GM23338 (cell line): ENCODE measurements at regions not wholly inside any gene's neighbourhood (a gene's known extent, or its start where the extent isn't known, plus 50 kb on each side); places are given as distances from the start of the nearest gene placed in this dataset.

Experiments
- ATAC-seq: fragments of 200-7000 bp; cut with Tn5 transposase; 3 replicates; pipeline ENCODE4 v1.9.1; 2020
- DNase-seq: peaks from one replicate; pipeline ENCODE4 v3.0.0-alpha.2; 2015; ENCODE audit warnings: low spot score
- H2AFZ ChIP-seq: fragments of 200-600 bp; sonication (generic); 2 replicates; pipeline ENCODE4 v1.8.0; 2016; ENCODE audit warnings: antibody characterized with exemption, mild to moderate bottlenecking, moderate library complexity
- H3F3A ChIP-seq: fragments of 200-600 bp; sonication (generic); replicated peaks from 2 replicates; pipeline ENCODE4 v1.8.0; 2017; ENCODE audit warnings: antibody characterized with exemption, mixed run types, low read depth
- H3K27ac ChIP-seq: fragments of 200-600 bp; sonication (generic); 2 replicates; pipeline ENCODE4 v1.6.1; 2016; ENCODE audit warnings: low read depth
- H3K27me3 ChIP-seq: fragments of 200-600 bp; sonication (generic); 2 replicates; pipeline ENCODE4 v1.8.0; 2016; ENCODE audit warnings: mild to moderate bottlenecking, mixed run types, moderate library complexity; ENCODE audit not compliant: insufficient read depth
- H3K36me3 ChIP-seq: fragments of 200-600 bp; sonication (generic); 2 replicates; pipeline ENCODE4 v1.8.0; 2016; ENCODE audit warnings: mild to moderate bottlenecking; ENCODE audit not compliant: insufficient read depth
- H3K4me1 ChIP-seq: fragments of 200-600 bp; sonication (generic); 2 replicates; pipeline ENCODE4 v1.8.0; 2016; ENCODE audit warnings: mild to moderate bottlenecking, moderate library complexity; ENCODE audit not compliant: insufficient read depth
- H3K4me2 ChIP-seq: fragments of 200-600 bp; sonication (generic); 2 replicates; pipeline ENCODE4 v1.7.1; 2017; ENCODE audit warnings: mixed run types
- H3K4me3 ChIP-seq: fragments of 200-600 bp; sonication (generic); 2 replicates; pipeline ENCODE4 v1.6.1; 2016; ENCODE audit warnings: mixed run types
- H3K79me2 ChIP-seq: fragments of 200-600 bp; sonication (generic); replicated peaks from 2 replicates; pipeline ENCODE4 v1.8.0; 2017; ENCODE audit warnings: mild to moderate bottlenecking; ENCODE audit not compliant: insufficient read depth
- H3K9me2 ChIP-seq: fragments of 200-600 bp; sonication (generic); 2 replicates; pipeline ENCODE4 v1.8.0; 2017; ENCODE audit not compliant: insufficient read depth
- H4K20me1 ChIP-seq: fragments of 200-600 bp; sonication (generic); replicated peaks from 2 replicates; pipeline ENCODE4 v1.8.0; 2017; ENCODE audit warnings: mild to moderate bottlenecking; ENCODE audit not compliant: insufficient read depth
- H3K27ac Mint-ChIP-seq: 2 replicates; pipeline ENCODE4 v1.8.0; 2020; ENCODE audit warnings: inconsistent platforms, mild to moderate bottlenecking, moderate library complexity, mixed read lengths
- H3K27me3 Mint-ChIP-seq: 3 replicates; pipeline ENCODE4 v1.8.0; 2022; ENCODE audit warnings: low read depth, mild to moderate bottlenecking, moderate library complexity, mixed read lengths, inconsistent platforms; ENCODE audit not compliant: insufficient read depth, poor library complexity
- H3K36me3 Mint-ChIP-seq: 3 replicates; pipeline ENCODE4 v1.8.0; 2021; ENCODE audit warnings: low read depth, mild to moderate bottlenecking, inconsistent platforms, moderate library complexity, mixed read lengths
- H3K4me1 Mint-ChIP-seq: 3 replicates; pipeline ENCODE4 v1.8.0; 2020; ENCODE audit warnings: mild to moderate bottlenecking, inconsistent platforms, mixed read lengths
- H3K4me3 Mint-ChIP-seq: 3 replicates; pipeline ENCODE4 v1.8.0; 2021; ENCODE audit warnings: moderate library complexity, mild to moderate bottlenecking, inconsistent platforms, mixed read lengths
- H3K9me3 Mint-ChIP-seq: 3 replicates; pipeline ENCODE4 v1.8.0; 2020; ENCODE audit warnings: moderate library complexity, mild to moderate bottlenecking, inconsistent platforms, mixed read lengths
- CREB1 ChIP-seq: fragments of 250-450 bp; sonication (Bioruptor Pico); IDR thresholded peaks from 2 replicates; pipeline ENCODE4 v1.5.0; 2020; ENCODE audit warnings: low read depth, mild to moderate bottlenecking, moderate library complexity
- CTCF ChIP-seq, 2 experiments: fragments of 200-600 bp in 1 of 2; sonication (generic) in 1 of 2; conservative IDR thresholded peaks; 2 replicates each; pipeline versions ENCODE4 v1.5.1 to v1.6.1; 2016 to 2017; ENCODE audit warnings: antibody characterized with exemption in 2 of 2, low read depth in 2 of 2, mild to moderate bottlenecking in 2 of 2, moderate library complexity in 1 of 2
- ETS1 ChIP-seq: IDR thresholded peaks from 2 replicates; pipeline ENCODE4 v1.6.1; 2016; ENCODE audit warnings: antibody characterized with exemption
- EZH2 ChIP-seq: fragments of 200-600 bp; sonication (generic); IDR thresholded peaks from one replicate; pipeline ENCODE4 v1.8.0; 2017; ENCODE audit warnings: antibody characterized with exemption, mild to moderate bottlenecking, low read depth; ENCODE audit not compliant: unreplicated experiment
- EZH2phosphoT487 ChIP-seq: fragments of 200-600 bp; sonication (generic); IDR thresholded peaks from one replicate; pipeline ENCODE4 v1.8.1; 2018; ENCODE audit warnings: antibody characterized with exemption; ENCODE audit not compliant: unreplicated experiment
- JUNB ChIP-seq: IDR thresholded peaks from one replicate; pipeline ENCODE4 v1.6.1; 2016; ENCODE audit warnings: antibody characterized with exemption; ENCODE audit not compliant: unreplicated experiment
- NANOG ChIP-seq: IDR thresholded peaks from 2 replicates; pipeline ENCODE4 v1.6.1; 2016; ENCODE audit warnings: antibody characterized with exemption, borderline replicate concordance
- POLR2AphosphoS5 ChIP-seq: IDR thresholded peaks from 2 replicates; pipeline ENCODE4 v1.6.1; 2016; ENCODE audit warnings: antibody characterized with exemption, low read depth
- REST ChIP-seq: IDR thresholded peaks from one replicate; pipeline ENCODE4 v1.6.1; 2018; ENCODE audit warnings: antibody characterized with exemption; ENCODE audit not compliant: unreplicated experiment
- STAT1 ChIP-seq: IDR thresholded peaks from one replicate; pipeline ENCODE4 v1.6.1; 2016; ENCODE audit warnings: antibody characterized with exemption; ENCODE audit not compliant: unreplicated experiment
- ZNF114 ChIP-seq: fragments of 250-450 bp; sonication (Bioruptor Pico); IDR thresholded peaks from 2 replicates; pipeline ENCODE4 v1.5.0; 2020; ENCODE audit warnings: mild to moderate bottlenecking, moderate library complexity
- ZNF331 ChIP-seq: fragments of 250-450 bp; sonication (Bioruptor Pico); IDR thresholded peaks from 2 replicates; pipeline ENCODE4 v1.5.0; 2020; ENCODE audit warnings: low read depth, mild to moderate bottlenecking, moderate library complexity

- ATAC-seq = no peak
- H3K27ac ChIP-seq = no peak overlapping the region
- H3K79me2 ChIP-seq = no peaks in the 10 kb centered on the region
- Mint-ChIP-seq H3K27ac (no peak overlapping the region), H3K4me3 (no peak overlapping the region), H3K9me3 (peaks cover 3% of the 10 kb centered on the region; the same call in 2 of the 3 replicates), H3K27me3 (peaks cover 13% of the 10 kb centered on the region), H3K4me1 (peaks cover 9% of the 10 kb centered on the region; the same call in 2 of the 3 replicates), H3K36me3 (no peaks in the 10 kb centered on the region)
- TF ChIP-seq REST (no peak), EZH2 (no peak)
- DNase-seq = no peak
- H3K4me3 ChIP-seq = no peak overlapping the region
- H3K27me3 ChIP-seq = no peaks in the 10 kb centered on the region
- H3K9me2 ChIP-seq = no peaks in the 10 kb centered on the region
- H4K20me1 ChIP-seq = no peaks in the 10 kb centered on the region
- no peaks in the 10 kb centered on the region for H3F3A ChIP-seq
- peaks cover 3% of the 10 kb centered on the region; the same call in 1 of the 2 replicates for H3K4me1 ChIP-seq
- no peaks in the 10 kb centered on the region for H3K36me3 ChIP-seq
- H3K4me2 ChIP-seq = no peak overlapping the region
- H2AFZ ChIP-seq = no peak overlapping the region
Measured at GRCh38 chr9:129270205-129270604, 92.1 kb upstream of the IER5L start.

- peaks cover 16% of the 10 kb centered on the region for H3K27me3 Mint-ChIP-seq
- Histone ChIP-seq H3K36me3 (no peaks in the 10 kb centered on the region), H4K20me1 (no peaks in the 10 kb centered on the region), H3K4me1 (no peaks in the 10 kb centered on the region), H3K27me3 (no peaks in the 10 kb centered on the region), H3K27ac (no peak overlapping the region), H3F3A (no peaks in the 10 kb centered on the region), H2AFZ (no peak overlapping the region), H3K79me2 (no peaks in the 10 kb centered on the region), H3K4me3 (no peak overlapping the region), H3K4me2 (no peak overlapping the region), H3K9me2 (no peaks in the 10 kb centered on the region)
- peaks cover 3% of the 10 kb centered on the region; the same call in 1 of the 3 replicates for H3K36me3 Mint-ChIP-seq
- DNase-seq (no peak), ATAC-seq (no peak; the same call in 2 of the 3 replicates)
- peaks cover 8% of the 10 kb centered on the region; the same call in 2 of the 3 replicates for H3K9me3 Mint-ChIP-seq
- peaks cover 10% of the 10 kb centered on the region; the same call in 2 of the 3 replicates for H3K4me1 Mint-ChIP-seq
- no peak overlapping the region for H3K4me3 Mint-ChIP-seq
- H3K27ac Mint-ChIP-seq = no peak overlapping the region; the same call in 1 of the 2 replicates
- TF ChIP-seq CTCF (conservative IDR thresholded peaks at IDR 0.05; ENCODE audit: low read depth in 2 of 2) = no peak
- no peak for TF ChIP-seq EZH2phosphoT487
- TF ChIP-seq NANOG = no peak
- TF ChIP-seq ZNF331 (CRISPR knock-in tag) = no peak
- no peak for TF ChIP-seq ZNF114 (CRISPR knock-in tag)
- no peak for TF ChIP-seq ETS1
- no peak for TF ChIP-seq EZH2
- TF ChIP-seq CREB1 (CRISPR knock-in tag) = no peak
- TF ChIP-seq REST = no peak
- no peak for TF ChIP-seq POLR2AphosphoS5
- no peak for TF ChIP-seq STAT1
- no peak for TF ChIP-seq JUNB
Measured at GRCh38 chr9:129267141-129267540, 89.1 kb upstream of the IER5L start.
